Heart left ventricle (tissue), 13 donors: ENCODE measurements at regions not wholly inside any gene's neighbourhood (a gene's known extent, or its start where the extent isn't known, plus 50 kb on each side); places are given as distances from the start of the nearest gene placed in this dataset.

Experiments
- CTCF ChIP-seq, 12 donors: fragments of 200-600 bp; sonication (generic) in 4 of 12; IDR thresholded peaks; one replicate each; pipeline versions ENCODE4 v1.5.0 to v1.8.0; 2018 to 2022; ENCODE audit warnings: antibody characterized with exemption in 12 of 12, mild to moderate bottlenecking in 5 of 12
- POLR2A ChIP-seq, 2 donors: fragments of 450-650 bp; IDR thresholded peaks; one replicate each; pipeline ENCODE4 v1.6.1; 2017; ENCODE audit warnings: antibody characterized with exemption in 2 of 2, mild to moderate bottlenecking in 2 of 2, moderate library complexity in 2 of 2
- donor health status: ischemic (EF 13 %, LVEDD 7.1; RV severe dilation, severe dysfunction).
- donor health status: DM: no; HTN: yes; CAD: no.
- donor health status: DM: no; HTN: no; CAD: no.
- donor health status: ischemic (EF 25% LVEDD 6.9; RV normal size, moderate dysfunction).
- donor health status: ischemic (EF 25% LVEDD 5.7; RV mildly dilated, moderate dysfunction).
- donor health status: ischemic (EF 35%, LVEDD 5.7; RV mildly dilated, moderate dysfunction).
- donor health status: nonischemic (EF 11% LVEDD 7.7; RV severe dilation, severe dysfunction).
- donor health status: DM: yes; HTN: yes; CAD: no.
- donor health status: PGD.
- donor health status: ischemic (EF 29% LVEDD 5.4; RV normal size, mild dysfunction).
- donor health status: nonischemic (EF 23%, LVEDD 6.1; RV moderate dilation, normal function).

- TF ChIP-seq POLR2A (IDR thresholded peaks at IDR 0.05) (no peak), CTCF (IDR thresholded peaks at IDR 0.05) (no peak)
Observed at GRCh38 chr17:11056926-11057325, 184.1 kb upstream of the SHISA6 start.
